ENCODE measurements at regions not wholly inside any gene's neighbourhood (a gene's known extent, or its start where the extent isn't known, plus 50 kb on each side); places are given as distances from the start of the nearest gene placed in this dataset.
"Not testable (repeated sequence)": the region's sequence is repeated elsewhere in the genome, so short reads cannot be mapped to it uniquely, and the experiment has no call there.

- Histone ChIP-seq H2AFZ (ENCODE audit: low read depth, low read length) (no peak overlapping the region), H3K4me1 (ENCODE audit: insufficient read depth, low read length) (no peaks in the 10 kb centered on the region), H3K9me3 (ENCODE audit: insufficient read depth, low read length, severe bottlenecking) (no peaks in the 10 kb centered on the region), H3K4me3 (ENCODE audit: low read depth in 1 of 2, low read length in 2 of 2) (no peak overlapping the region), H3K27me3 (ENCODE audit: insufficient read depth, low read length, poor library complexity) (no peaks in the 10 kb centered on the region), H3K9ac (ENCODE audit: low read depth, low read length) (no peak overlapping the region), H3K4me2 (ENCODE audit: insufficient read depth, low read length) (no peak overlapping the region), H3K27ac (ENCODE audit: low read length) (no peak overlapping the region), H3K79me2 (ENCODE audit: insufficient read depth, low read length) (no peaks in the 10 kb centered on the region), H3K36me3 (ENCODE audit: insufficient read depth, low read length) (no peaks in the 10 kb centered on the region), H4K20me1 (ENCODE audit: insufficient read depth, low read length) (no peaks in the 10 kb centered on the region)
- TF ChIP-seq EZH2 (IDR thresholded peaks at IDR 0.05; ENCODE audit: borderline replicate concordance, low read depth, low read length, severe bottlenecking): no peak
- TF ChIP-seq CTCF (IDR thresholded peaks at IDR 0.05; ENCODE audit: borderline replicate concordance, extremely low read depth, low read length, poor library complexity, severe bottlenecking): no peak
- ATAC-seq (ENCODE audit: insufficient read depth, low read depth): no peak
- no peak for DNase-seq
These were observed 292.5 kb downstream of the ZPLD1 start for GRCh38 chr3:102727340-102727739.

GRCh38 chr3:102732581-102732980, 297.8 kb downstream of the ZPLD1 start:
- not testable (repeated sequence) for H3K27ac ChIP-seq (ENCODE audit: low read length); H3K4me3 ChIP-seq (ENCODE audit: low read depth in 1 of 2, low read length in 2 of 2); DNase-seq; H4K20me1 ChIP-seq (ENCODE audit: insufficient read depth, low read length); H3K4me1 ChIP-seq (ENCODE audit: insufficient read depth, low read length); H3K27me3 ChIP-seq (ENCODE audit: insufficient read depth, low read length, poor library complexity); H3K4me2 ChIP-seq (ENCODE audit: insufficient read depth, low read length); H3K79me2 ChIP-seq (ENCODE audit: insufficient read depth, low read length); H3K9me3 ChIP-seq (ENCODE audit: insufficient read depth, low read length, severe bottlenecking); H2AFZ ChIP-seq (ENCODE audit: low read depth, low read length); H3K9ac ChIP-seq (ENCODE audit: low read depth, low read length); ATAC-seq (ENCODE audit: insufficient read depth, low read depth); H3K36me3 ChIP-seq (ENCODE audit: insufficient read depth, low read length)

- H3K4me3 ChIP-seq (ENCODE audit: low read depth in 1 of 2, low read length in 2 of 2): no peak overlapping the region
- H3K36me3 ChIP-seq (ENCODE audit: insufficient read depth, low read length): no peaks in the 10 kb centered on the region
- H3K79me2 ChIP-seq (ENCODE audit: insufficient read depth, low read length): no peaks in the 10 kb centered on the region
- no peak for TF ChIP-seq EZH2 (IDR thresholded peaks at IDR 0.05; ENCODE audit: borderline replicate concordance, low read depth, low read length, severe bottlenecking)
- TF ChIP-seq CTCF (IDR thresholded peaks at IDR 0.05; ENCODE audit: borderline replicate concordance, extremely low read depth, low read length, poor library complexity, severe bottlenecking): no peak
- H3K27me3 ChIP-seq (ENCODE audit: insufficient read depth, low read length, poor library complexity): no peaks in the 10 kb centered on the region
- no peaks in the 10 kb centered on the region for H4K20me1 ChIP-seq (ENCODE audit: insufficient read depth, low read length)
- no peak overlapping the region for H3K4me2 ChIP-seq (ENCODE audit: insufficient read depth, low read length)
- ATAC-seq (ENCODE audit: insufficient read depth, low read depth) (no peak), DNase-seq (no peak)
- H3K9me3 ChIP-seq (ENCODE audit: insufficient read depth, low read length, severe bottlenecking): no peaks in the 10 kb centered on the region
- H3K4me1 ChIP-seq (ENCODE audit: insufficient read depth, low read length): no peaks in the 10 kb centered on the region
- no peak overlapping the region for H3K27ac ChIP-seq (ENCODE audit: low read length)
- H2AFZ ChIP-seq (ENCODE audit: low read depth, low read length): no peak overlapping the region
- H3K9ac ChIP-seq (ENCODE audit: low read depth, low read length): no peak overlapping the region
These were observed 299.2 kb downstream of the ZPLD1 start for GRCh38 chr3:102733791-102734563.

- Histone ChIP-seq H3K9me3 (ENCODE audit: insufficient read depth, low read length, severe bottlenecking) (no peaks in the 10 kb centered on the region), H3K4me1 (ENCODE audit: insufficient read depth, low read length) (no peaks in the 10 kb centered on the region), H3K4me2 (ENCODE audit: insufficient read depth, low read length) (no peak overlapping the region), H4K20me1 (ENCODE audit: insufficient read depth, low read length) (no peaks in the 10 kb centered on the region), H3K36me3 (ENCODE audit: insufficient read depth, low read length) (no peaks in the 10 kb centered on the region), H3K27me3 (ENCODE audit: insufficient read depth, low read length, poor library complexity) (no peaks in the 10 kb centered on the region), H2AFZ (ENCODE audit: low read depth, low read length) (no peak overlapping the region), H3K4me3 (ENCODE audit: low read depth in 1 of 2, low read length in 2 of 2) (no peak overlapping the region), H3K9ac (ENCODE audit: low read depth, low read length) (no peak overlapping the region), H3K27ac (ENCODE audit: low read length) (no peak overlapping the region), H3K79me2 (ENCODE audit: insufficient read depth, low read length) (no peaks in the 10 kb centered on the region)
- ATAC-seq (ENCODE audit: insufficient read depth, low read depth): no peak
- TF ChIP-seq CTCF (IDR thresholded peaks at IDR 0.05; ENCODE audit: borderline replicate concordance, extremely low read depth, low read length, poor library complexity, severe bottlenecking) (no peak), EZH2 (IDR thresholded peaks at IDR 0.05; ENCODE audit: borderline replicate concordance, low read depth, low read length, severe bottlenecking) (no peak)
- DNase-seq: no peak
These were observed 300.5 kb downstream of the ZPLD1 start for GRCh38 chr3:102735311-102735710.
